Peyer's patch (tissue), 4 donors: ENCODE measurements at regions not wholly inside any gene's neighbourhood (a gene's known extent, or its start where the extent isn't known, plus 50 kb on each side); places are given as distances from the start of the nearest gene placed in this dataset.

ENCODE experiments used
- DNase-seq, 3 donors: peaks; one replicate each; pipeline ENCODE4 v3.0.0-alpha.2; 2017 to 2019
- H3K27ac ChIP-seq, 4 donors: fragments of 200-600 bp; sonication (generic); one replicate each; pipeline ENCODE4 v1.5.1; 2016 to 2019
- H3K27me3 ChIP-seq, 2 donors: fragments of 200-600 bp; sonication (generic); one replicate each; pipeline ENCODE4 v1.5.1; 2019
- H3K36me3 ChIP-seq, 3 donors: fragments of 200-600 bp; sonication (generic); one replicate each; pipeline ENCODE4 v1.5.1; 2016 to 2019
- H3K4me1 ChIP-seq, 4 donors: fragments of 200-600 bp; sonication (generic); one replicate each; pipeline ENCODE4 v1.5.1; 2016 to 2019
- H3K4me3 ChIP-seq, 4 donors: fragments of 200-600 bp; sonication (generic); 1 replicate in 3 of 4; 2 replicates in 1 of 4; pipeline ENCODE4 v1.5.1; 2016 to 2019; ENCODE audit warnings: mild to moderate bottlenecking in 1 of 4
- H3K9me3 ChIP-seq, 4 donors: fragments of 200-600 bp; sonication (generic); one replicate each; pipeline ENCODE4 v1.5.1; 2016 to 2019; ENCODE audit warnings: mild to moderate bottlenecking in 1 of 4
- POLR2A ChIP-seq, 2 donors: fragments of 450-650 bp; IDR thresholded peaks; one replicate each; pipeline ENCODE4 v1.5.1; 2017; ENCODE audit warnings: antibody characterized with exemption in 2 of 2, mild to moderate bottlenecking in 2 of 2, moderate library complexity in 2 of 2
- TF ChIP-seq, protein P1 (sequence below), 6 experiments: fragments of 450-650 bp in 4 of 6; fragments of 200-600 bp in 2 of 6; sonication (generic) in 1 of 6; IDR thresholded peaks; one replicate each; pipeline ENCODE4 v1.5.1; 2017 to 2019; ENCODE audit warnings: antibody characterized with exemption in 6 of 6, mild to moderate bottlenecking in 3 of 6, moderate library complexity in 1 of 6

DNA sequence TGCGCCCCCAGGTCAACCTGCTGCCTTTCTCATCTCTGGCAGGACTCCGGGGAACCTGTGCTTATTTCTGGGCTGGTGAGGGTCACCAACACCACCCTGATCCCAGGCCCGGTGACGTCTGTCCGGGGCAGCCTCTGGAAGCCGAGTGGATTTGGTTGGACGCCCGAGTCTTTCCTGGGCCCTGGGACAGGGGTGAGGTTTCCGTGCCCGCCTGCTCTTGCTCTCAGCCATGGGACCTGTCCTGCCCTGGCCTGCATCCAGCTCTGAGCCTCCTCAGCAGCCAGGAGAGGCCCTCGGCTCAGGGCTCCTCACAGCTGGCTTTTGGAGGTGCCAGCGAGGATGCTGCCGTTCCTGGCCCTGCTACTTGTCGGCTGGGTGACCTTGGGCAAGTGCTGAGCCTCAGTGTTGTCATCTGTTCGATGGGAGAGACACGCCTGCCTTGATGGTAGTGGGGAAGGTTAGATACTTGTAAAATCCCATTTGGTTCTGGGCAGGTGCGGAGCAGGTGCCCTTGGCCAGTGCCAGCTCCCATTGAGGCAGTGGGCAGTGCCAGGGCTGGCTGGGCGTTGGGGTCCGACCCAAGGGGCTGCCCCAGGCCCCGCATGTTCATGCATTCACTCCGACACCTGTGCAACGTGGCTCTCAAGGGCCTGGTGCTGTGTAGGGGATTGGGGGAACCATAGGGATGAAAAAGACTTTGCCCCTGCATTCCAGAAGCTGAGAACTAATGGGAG is 58.9 kb upstream of the THY1 start:
- H3K9me3 ChIP-seq, result no peaks in the 10 kb centered on the region
- TF ChIP-seq, protein P1, sequence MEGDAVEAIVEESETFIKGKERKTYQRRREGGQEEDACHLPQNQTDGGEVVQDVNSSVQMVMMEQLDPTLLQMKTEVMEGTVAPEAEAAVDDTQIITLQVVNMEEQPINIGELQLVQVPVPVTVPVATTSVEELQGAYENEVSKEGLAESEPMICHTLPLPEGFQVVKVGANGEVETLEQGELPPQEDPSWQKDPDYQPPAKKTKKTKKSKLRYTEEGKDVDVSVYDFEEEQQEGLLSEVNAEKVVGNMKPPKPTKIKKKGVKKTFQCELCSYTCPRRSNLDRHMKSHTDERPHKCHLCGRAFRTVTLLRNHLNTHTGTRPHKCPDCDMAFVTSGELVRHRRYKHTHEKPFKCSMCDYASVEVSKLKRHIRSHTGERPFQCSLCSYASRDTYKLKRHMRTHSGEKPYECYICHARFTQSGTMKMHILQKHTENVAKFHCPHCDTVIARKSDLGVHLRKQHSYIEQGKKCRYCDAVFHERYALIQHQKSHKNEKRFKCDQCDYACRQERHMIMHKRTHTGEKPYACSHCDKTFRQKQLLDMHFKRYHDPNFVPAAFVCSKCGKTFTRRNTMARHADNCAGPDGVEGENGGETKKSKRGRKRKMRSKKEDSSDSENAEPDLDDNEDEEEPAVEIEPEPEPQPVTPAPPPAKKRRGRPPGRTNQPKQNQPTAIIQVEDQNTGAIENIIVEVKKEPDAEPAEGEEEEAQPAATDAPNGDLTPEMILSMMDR (IDR thresholded peaks at IDR 0.05), result no peak
- no peak for TF ChIP-seq POLR2A (IDR thresholded peaks at IDR 0.05)
- H3K27me3 ChIP-seq, result no peaks in the 10 kb centered on the region
- no peaks in the 10 kb centered on the region for H3K36me3 ChIP-seq
- H3K27ac ChIP-seq, result no peak overlapping the region
- H3K4me1 ChIP-seq, result peaks cover 0 to 7% (median 2%) of the 10 kb centered on the region in 4 donors
- DNase-seq, result peak in 1 of 3 donors; percentile 43
- no peak overlapping the region for H3K4me3 ChIP-seq

DNA sequence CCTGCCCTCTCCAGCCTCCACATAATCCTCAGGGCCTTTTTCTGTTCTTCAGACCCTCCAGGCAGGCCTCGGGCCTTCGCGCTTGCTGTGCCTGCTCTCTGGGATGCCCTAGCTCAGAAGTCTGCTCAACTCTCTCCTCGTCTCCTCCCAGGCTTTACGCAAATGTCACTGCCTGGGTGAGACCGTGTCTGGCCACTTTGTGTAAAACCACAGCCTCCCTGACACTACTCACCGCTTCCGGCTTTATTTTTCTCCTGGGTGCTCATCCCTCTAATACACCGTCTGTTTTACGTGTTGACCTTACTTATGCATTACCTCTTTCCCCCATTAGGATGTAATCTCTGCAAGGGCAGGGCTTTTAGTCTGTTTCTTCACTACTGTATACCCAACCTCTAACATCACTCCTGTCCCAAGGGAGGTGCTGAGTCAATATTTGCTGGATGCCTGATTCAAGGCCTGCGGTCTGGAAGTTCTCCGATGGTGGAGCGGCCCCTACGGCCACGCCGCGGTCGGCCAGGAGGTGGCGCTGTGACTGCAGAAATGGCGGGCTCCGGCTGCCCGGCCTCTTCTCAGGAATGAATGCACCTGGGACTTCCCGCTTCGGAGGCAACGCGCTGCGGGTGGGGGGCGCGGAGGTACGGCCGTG is 58.2 kb upstream of the THY1 start:
- no peak for TF ChIP-seq POLR2A (IDR thresholded peaks at IDR 0.05)
- TF ChIP-seq, protein P1 (IDR thresholded peaks at IDR 0.05), result peak; percentile 56 to 94 (median 86)
- Histone ChIP-seq H3K27me3 (no peaks in the 10 kb centered on the region), H3K4me3 (no peak overlapping the region), H3K9me3 (no peaks in the 10 kb centered on the region), H3K4me1 (peaks cover 0 to 7% (median 2%) of the 10 kb centered on the region in 4 donors), H3K36me3 (no peaks in the 10 kb centered on the region), H3K27ac (no peak overlapping the region)
- DNase-seq, result peak; percentile 40 to 86 (median 80)

DNA sequence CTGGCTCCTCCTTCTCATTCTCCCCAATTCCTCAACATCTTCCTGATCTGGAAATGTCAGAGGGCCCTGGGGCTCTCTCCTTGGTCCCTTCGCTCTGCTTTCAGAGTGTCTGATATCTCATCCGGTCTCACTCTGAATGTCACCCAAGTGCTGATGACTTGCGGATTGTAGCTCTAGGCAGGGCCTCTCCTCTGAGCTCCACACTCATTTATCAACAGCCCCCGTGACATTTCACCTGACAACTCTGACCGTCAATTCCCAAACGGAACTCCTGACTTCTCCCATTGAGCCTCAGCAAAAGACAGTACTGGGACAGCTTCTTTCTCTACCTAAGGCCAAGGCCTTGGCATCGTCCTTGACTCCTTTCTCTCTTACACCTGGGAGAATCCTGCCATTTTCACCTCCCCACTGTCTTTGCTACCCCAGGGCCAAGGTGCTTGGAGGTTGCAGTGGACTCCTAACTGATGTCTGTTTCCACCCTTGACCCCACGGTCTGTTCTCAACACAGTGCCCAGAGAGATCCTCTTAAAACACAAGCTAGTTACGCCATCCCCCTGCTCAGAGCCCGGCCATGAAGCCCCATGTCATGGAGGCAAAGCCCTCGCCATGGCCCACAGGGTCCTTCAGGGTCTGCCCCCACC is 57.5 kb upstream of the THY1 start:
- peak in 2 of 3 donors; percentile 12 to 26 for DNase-seq
- no peaks in the 10 kb centered on the region for H3K27me3 ChIP-seq
- peaks cover 0 to 7% (median 2%) of the 10 kb centered on the region in 4 donors for H3K4me1 ChIP-seq
- no peak overlapping the region for H3K4me3 ChIP-seq
- no peak for TF ChIP-seq POLR2A (IDR thresholded peaks at IDR 0.05)
- TF ChIP-seq, protein P1 (IDR thresholded peaks at IDR 0.05), result no peak
- H3K36me3 ChIP-seq, result no peaks in the 10 kb centered on the region
- no peak overlapping the region for H3K27ac ChIP-seq
- H3K9me3 ChIP-seq, result no peaks in the 10 kb centered on the region

DNA sequence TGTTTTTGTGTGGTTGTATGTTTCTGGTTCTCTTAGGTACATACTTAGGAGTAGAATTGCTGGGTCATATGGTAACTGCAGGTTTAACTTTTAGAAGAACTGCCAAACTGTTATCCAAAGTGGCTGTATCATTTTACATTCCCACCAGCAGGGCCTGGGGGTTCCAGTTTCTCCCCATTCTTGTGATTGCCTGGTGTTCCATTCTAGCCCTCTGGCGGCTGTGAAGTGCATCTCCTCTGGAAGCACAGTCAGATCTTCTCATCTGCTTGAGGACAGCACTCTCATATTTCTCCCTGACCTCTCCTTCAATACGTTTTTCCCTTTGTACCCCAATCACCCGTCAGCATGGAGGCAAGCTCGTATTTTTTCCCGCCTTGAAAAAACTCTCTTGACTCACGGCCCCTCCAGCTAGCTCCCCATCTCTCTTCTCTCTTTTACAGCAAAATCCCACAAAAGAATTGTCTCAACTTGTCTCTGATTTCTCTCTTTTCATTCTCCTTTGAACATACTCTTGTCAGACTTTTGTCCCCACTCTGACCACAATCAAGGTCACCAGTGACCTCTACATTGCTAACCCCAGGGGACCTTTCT is 56.8 kb upstream of the THY1 start:
- peak in 2 of 3 donors; percentile 7 to 17 for DNase-seq
- Histone ChIP-seq H3K4me1 (peaks cover 0 to 7% (median 2%) of the 10 kb centered on the region in 4 donors), H3K4me3 (no peak overlapping the region), H3K36me3 (no peaks in the 10 kb centered on the region), H3K27me3 (no peaks in the 10 kb centered on the region), H3K27ac (no peak overlapping the region), H3K9me3 (no peaks in the 10 kb centered on the region)
- TF ChIP-seq POLR2A (IDR thresholded peaks at IDR 0.05), result no peak
- TF ChIP-seq, protein P1 (IDR thresholded peaks at IDR 0.05), result peak in 1 of 6 experiments; percentile 5

DNA sequence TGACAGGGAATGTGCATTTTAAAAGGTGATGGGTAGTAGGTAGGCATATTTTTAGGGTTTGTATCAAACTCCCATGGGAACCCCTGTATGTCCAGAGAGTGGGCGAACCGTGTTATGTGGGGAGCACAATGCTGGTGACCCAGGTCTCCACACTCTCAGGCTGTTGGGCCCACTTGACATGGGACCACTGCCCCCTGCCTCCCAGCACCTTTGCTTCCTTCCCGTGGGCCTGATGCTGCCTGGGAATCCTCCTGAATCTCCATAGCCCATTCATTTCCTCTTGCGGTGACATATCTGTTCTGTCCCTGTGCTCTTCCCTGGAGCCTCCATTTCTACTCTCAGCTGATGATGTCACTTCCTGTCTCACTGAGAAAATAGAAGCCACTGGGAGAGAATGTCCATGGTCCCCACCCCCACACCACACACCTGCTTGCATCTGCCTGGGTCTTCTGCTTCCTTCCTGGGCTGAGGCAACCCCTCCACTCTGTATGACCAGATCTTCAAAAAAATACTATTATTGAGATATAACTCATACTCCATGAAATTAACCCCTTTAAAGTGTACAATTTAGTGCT is 55.8 kb upstream of the THY1 start:
- H3K36me3 ChIP-seq, result no peaks in the 10 kb centered on the region
- H3K27me3 ChIP-seq, result no peaks in the 10 kb centered on the region

More for the DNA sequence above, 55.8 kb upstream of the THY1 start:
- Histone ChIP-seq H3K4me3 (no peak overlapping the region), H3K4me1 (peaks cover 0 to 7% (median 2%) of the 10 kb centered on the region in 4 donors), H3K9me3 (no peaks in the 10 kb centered on the region), H3K27ac (no peak overlapping the region)
- DNase-seq, result peak in 1 of 3 donors; percentile 23
- TF ChIP-seq, protein P1 (IDR thresholded peaks at IDR 0.05), result no peak
- TF ChIP-seq POLR2A (IDR thresholded peaks at IDR 0.05), result no peak
